ENCODE measurements at regions not wholly inside any gene's neighbourhood (a gene's known extent, or its start where the extent isn't known, plus 50 kb on each side); places are given as distances from the start of the nearest gene placed in this dataset.

DNA sequence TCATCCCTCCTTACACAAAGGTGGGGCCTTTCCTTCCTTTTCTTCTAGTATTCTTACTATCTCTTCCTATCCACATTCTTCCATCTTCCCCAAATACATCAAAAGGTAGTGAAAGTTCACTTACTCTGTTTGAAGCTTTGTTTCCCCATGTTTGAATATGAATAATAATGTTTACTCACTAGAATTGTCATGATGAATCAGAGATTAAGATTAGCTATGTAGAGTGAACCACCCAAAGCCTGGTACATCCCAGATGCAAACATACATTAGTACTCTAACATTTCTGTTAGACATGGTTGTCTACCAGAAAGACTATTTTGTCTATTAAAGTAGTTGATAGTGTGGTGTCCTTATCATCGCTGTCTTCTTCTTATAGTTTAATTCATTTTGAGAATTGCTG is 327.1 kb upstream of the TBC1D5 start:
- Mint-ChIP-seq H3K36me3 (ENCODE audit: low read depth) (no peaks in the 10 kb centered on the region; the same call in 2 of the 3 replicates), H3K27me3 (ENCODE audit: insufficient read depth, low read depth, poor library complexity) (no peaks in the 10 kb centered on the region), H3K4me3 (no peak overlapping the region), H3K27ac (no peak overlapping the region), H3K4me1 (peaks cover 5% of the 10 kb centered on the region; the same call in 2 of the 3 replicates), H3K9me3 (no peaks in the 10 kb centered on the region)
- DNase-seq (ENCODE audit: low spot score) (no peak), ATAC-seq (no peak)
- H4K20me1 ChIP-seq (replicated peaks; ENCODE audit: insufficient read depth): 0 out of 2 replicates have a peak, but pooled peaks cover 3% of the 10 kb centered on the region
- H3K4me1 ChIP-seq (ENCODE audit: insufficient read depth): peaks cover 9% of the 10 kb centered on the region; the same call in 1 of the 2 replicates
- H3K9me2 ChIP-seq (ENCODE audit: insufficient read depth): peaks cover 2% of the 10 kb centered on the region; the same call in 1 of the 2 replicates
- H3K27ac ChIP-seq (ENCODE audit: low read depth): no peak overlapping the region
- H3K27me3 ChIP-seq (ENCODE audit: insufficient read depth): no peaks in the 10 kb centered on the region
- H3K4me2 ChIP-seq: no peak overlapping the region
- no peaks in the 10 kb centered on the region for H3F3A ChIP-seq (replicated peaks; ENCODE audit: low read depth)
- no peaks in the 10 kb centered on the region for H3K36me3 ChIP-seq (ENCODE audit: insufficient read depth)
- no peak overlapping the region for H2AFZ ChIP-seq
- H3K79me2 ChIP-seq (replicated peaks; ENCODE audit: insufficient read depth): no peaks in the 10 kb centered on the region
- no peak for TF ChIP-seq STAT1 (IDR thresholded peaks at IDR 0.05; ENCODE audit: unreplicated experiment)
- H3K4me3 ChIP-seq: no peak overlapping the region

GRCh38 chr3:18066899-18067582 is 324.6 kb upstream of the TBC1D5 start:
- peaks cover 5% of the 10 kb centered on the region; the same call in 1 of the 2 replicates for H3K9me2 ChIP-seq (ENCODE audit: insufficient read depth)
- no peak overlapping the region for H3K27ac ChIP-seq (ENCODE audit: low read depth)
- no peak for DNase-seq (ENCODE audit: low spot score)
- no peaks in the 10 kb centered on the region for H3K79me2 ChIP-seq (replicated peaks; ENCODE audit: insufficient read depth)
- H3K27me3 Mint-ChIP-seq (ENCODE audit: insufficient read depth, low read depth, poor library complexity): no peaks in the 10 kb centered on the region
- H3K27me3 ChIP-seq (ENCODE audit: insufficient read depth): no peaks in the 10 kb centered on the region
- no peaks in the 10 kb centered on the region; the same call in 1 of the 3 replicates for H3K36me3 Mint-ChIP-seq (ENCODE audit: low read depth)
- no peaks in the 10 kb centered on the region for H3K36me3 ChIP-seq (ENCODE audit: insufficient read depth)
- peaks cover 3% of the 10 kb centered on the region; the same call in 1 of the 2 replicates for H3K4me1 ChIP-seq (ENCODE audit: insufficient read depth)
- H3K4me3 ChIP-seq: no peak overlapping the region
- H2AFZ ChIP-seq: no peak overlapping the region
- H4K20me1 ChIP-seq (replicated peaks; ENCODE audit: insufficient read depth): no peaks in the 10 kb centered on the region
- H3F3A ChIP-seq (replicated peaks; ENCODE audit: low read depth): no peaks in the 10 kb centered on the region
- H3K27ac Mint-ChIP-seq: no peak overlapping the region
- TF ChIP-seq POLR2AphosphoS5 (IDR thresholded peaks at IDR 0.05; ENCODE audit: low read depth): no peak
- TF ChIP-seq, protein P1, sequence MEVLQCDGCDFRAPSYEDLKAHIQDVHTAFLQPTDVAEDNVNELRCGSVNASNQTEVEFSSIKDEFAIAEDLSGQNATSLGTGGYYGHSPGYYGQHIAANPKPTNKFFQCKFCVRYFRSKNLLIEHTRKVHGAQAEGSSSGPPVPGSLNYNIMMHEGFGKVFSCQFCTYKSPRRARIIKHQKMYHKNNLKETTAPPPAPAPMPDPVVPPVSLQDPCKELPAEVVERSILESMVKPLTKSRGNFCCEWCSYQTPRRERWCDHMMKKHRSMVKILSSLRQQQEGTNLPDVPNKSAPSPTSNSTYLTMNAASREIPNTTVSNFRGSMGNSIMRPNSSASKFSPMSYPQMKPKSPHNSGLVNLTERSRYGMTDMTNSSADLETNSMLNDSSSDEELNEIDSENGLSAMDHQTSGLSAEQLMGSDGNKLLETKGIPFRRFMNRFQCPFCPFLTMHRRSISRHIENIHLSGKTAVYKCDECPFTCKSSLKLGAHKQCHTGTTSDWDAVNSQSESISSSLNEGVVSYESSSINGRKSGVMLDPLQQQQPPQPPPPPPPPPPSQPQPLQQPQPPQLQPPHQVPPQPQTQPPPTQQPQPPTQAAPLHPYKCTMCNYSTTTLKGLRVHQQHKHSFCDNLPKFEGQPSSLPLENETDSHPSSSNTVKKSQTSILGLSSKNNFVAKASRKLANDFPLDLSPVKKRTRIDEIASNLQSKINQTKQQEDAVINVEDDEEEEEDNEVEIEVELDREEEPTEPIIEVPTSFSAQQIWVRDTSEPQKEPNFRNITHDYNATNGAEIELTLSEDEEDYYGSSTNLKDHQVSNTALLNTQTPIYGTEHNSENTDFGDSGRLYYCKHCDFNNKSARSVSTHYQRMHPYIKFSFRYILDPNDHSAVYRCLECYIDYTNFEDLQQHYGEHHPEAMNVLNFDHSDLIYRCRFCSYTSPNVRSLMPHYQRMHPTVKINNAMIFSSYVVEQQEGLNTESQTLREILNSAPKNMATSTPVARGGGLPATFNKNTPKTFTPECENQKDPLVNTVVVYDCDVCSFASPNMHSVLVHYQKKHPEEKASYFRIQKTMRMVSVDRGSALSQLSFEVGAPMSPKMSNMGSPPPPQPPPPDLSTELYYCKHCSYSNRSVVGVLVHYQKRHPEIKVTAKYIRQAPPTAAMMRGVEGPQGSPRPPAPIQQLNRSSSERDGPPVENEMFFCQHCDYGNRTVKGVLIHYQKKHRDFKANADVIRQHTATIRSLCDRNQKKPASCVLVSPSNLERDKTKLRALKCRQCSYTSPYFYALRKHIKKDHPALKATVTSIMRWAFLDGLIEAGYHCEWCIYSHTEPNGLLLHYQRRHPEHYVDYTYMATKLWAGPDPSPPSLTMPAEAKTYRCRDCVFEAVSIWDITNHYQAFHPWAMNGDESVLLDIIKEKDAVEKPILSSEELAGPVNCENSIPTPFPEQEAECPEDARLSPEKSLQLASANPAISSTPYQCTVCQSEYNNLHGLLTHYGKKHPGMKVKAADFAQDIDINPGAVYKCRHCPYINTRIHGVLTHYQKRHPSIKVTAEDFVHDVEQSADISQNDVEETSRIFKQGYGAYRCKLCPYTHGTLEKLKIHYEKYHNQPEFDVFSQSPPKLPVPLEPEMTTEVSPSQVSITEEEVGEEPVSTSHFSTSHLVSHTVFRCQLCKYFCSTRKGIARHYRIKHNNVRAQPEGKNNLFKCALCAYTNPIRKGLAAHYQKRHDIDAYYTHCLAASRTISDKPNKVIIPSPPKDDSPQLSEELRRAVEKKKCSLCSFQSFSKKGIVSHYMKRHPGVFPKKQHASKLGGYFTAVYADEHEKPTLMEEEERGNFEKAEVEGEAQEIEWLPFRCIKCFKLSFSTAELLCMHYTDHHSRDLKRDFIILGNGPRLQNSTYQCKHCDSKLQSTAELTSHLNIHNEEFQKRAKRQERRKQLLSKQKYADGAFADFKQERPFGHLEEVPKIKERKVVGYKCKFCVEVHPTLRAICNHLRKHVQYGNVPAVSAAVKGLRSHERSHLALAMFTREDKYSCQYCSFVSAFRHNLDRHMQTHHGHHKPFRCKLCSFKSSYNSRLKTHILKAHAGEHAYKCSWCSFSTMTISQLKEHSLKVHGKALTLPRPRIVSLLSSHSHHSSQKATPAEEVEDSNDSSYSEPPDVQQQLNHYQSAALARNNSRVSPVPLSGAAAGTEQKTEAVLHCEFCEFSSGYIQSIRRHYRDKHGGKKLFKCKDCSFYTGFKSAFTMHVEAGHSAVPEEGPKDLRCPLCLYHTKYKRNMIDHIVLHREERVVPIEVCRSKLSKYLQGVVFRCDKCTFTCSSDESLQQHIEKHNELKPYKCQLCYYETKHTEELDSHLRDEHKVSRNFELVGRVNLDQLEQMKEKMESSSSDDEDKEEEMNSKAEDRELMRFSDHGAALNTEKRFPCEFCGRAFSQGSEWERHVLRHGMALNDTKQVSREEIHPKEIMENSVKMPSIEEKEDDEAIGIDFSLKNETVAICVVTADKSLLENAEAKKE (CRISPR knock-in tag; IDR thresholded peaks at IDR 0.05): no peak
- ATAC-seq: no peak
- H3K4me3 Mint-ChIP-seq: no peak overlapping the region
- H3K4me1 Mint-ChIP-seq: peaks cover 1% of the 10 kb centered on the region; the same call in 2 of the 3 replicates
- H3K4me2 ChIP-seq: no peak overlapping the region
- H3K9me3 Mint-ChIP-seq: no peaks in the 10 kb centered on the region
